ENCODE measurements at regions not wholly inside any gene's neighbourhood (a gene's known extent, or its start where the extent isn't known, plus 50 kb on each side); places are given as distances from the start of the nearest gene placed in this dataset.
"Not testable (repeated sequence)": the region's sequence is repeated elsewhere in the genome, so short reads cannot be mapped to it uniquely, and the experiment has no call there.

DNA sequence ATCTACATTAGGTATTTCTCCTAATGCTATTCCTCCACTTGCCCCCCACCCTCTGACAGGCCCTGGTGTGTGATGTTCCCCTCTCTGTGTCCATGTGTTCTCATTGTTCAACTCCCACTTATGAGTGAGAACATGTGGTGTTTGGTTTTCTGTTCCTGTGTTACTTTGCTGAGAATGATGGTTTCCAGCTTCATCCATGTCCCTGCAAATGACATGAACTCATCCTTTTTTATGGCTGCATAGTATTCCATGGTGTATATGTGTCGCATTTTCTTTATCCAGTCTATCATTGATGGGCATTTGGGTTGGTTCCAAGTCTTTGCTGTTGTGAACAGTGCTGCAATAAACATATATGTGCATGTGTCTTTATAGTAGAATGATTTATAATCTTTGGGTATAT lies 50.6 kb upstream of the GRHL3 start:
- H3K27me3 ChIP-seq (ENCODE audit: control insufficient read depth in 2 of 2, insufficient read depth in 2 of 2, low read length in 2 of 2); CTCF ChIA-PET; H3K9me3 ChIP-seq (ENCODE audit: control insufficient read depth in 2 of 3, low read length in 3 of 3); intact Hi-C loops (cut with micrococcal nuclease); POLR2A ChIA-PET; H3K4me3 Mint-ChIP-seq; H3K4me1 Mint-ChIP-seq; ATAC-seq; H3K36me3 ChIP-seq (ENCODE audit: control insufficient read depth in 2 of 3, insufficient read depth in 3 of 3, low read length in 3 of 3); H3K27ac Mint-ChIP-seq; DNase-seq; H3K4me1 ChIP-seq (ENCODE audit: control insufficient read depth in 2 of 2, insufficient read depth in 2 of 2, low read length in 2 of 2); H3K4me3 ChIP-seq (ENCODE audit: low read length); H3K27ac ChIP-seq (ENCODE audit: low read depth, low read length): not testable (repeated sequence)
- Mint-ChIP-seq H3K9me3 (peaks cover 0 to 38% (median 16%) of the 10 kb centered on the region in 11 donors), H3K36me3 (peaks cover 0 to 11% (median 0%) of the 10 kb centered on the region in 5 donors), H3K27me3 (peaks cover 12 to 49% (median 30%) of the 10 kb centered on the region in 5 donors)

DNA sequence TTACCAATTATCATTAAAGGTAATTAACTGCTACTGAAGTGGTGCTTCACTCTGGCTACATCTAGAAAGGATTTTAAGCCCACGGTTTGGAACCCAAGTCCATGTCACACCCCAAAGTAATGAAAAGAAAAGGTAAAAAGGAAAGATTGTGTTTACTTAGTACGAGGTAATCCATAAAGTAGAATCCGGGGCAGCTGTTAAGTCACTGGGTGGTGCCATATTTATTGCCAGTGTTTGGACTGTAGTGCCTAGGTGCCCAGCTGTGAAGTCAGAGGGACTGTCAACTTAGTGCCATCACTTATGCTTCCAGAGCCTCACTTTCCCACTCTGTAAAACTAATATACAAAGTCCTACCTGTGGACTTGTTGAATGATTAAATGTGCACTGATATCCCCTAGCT lies 52.2 kb upstream of the GRHL3 start:
- CTCF ChIA-PET, result no interaction called here
- ATAC-seq, result no peak

DNA sequence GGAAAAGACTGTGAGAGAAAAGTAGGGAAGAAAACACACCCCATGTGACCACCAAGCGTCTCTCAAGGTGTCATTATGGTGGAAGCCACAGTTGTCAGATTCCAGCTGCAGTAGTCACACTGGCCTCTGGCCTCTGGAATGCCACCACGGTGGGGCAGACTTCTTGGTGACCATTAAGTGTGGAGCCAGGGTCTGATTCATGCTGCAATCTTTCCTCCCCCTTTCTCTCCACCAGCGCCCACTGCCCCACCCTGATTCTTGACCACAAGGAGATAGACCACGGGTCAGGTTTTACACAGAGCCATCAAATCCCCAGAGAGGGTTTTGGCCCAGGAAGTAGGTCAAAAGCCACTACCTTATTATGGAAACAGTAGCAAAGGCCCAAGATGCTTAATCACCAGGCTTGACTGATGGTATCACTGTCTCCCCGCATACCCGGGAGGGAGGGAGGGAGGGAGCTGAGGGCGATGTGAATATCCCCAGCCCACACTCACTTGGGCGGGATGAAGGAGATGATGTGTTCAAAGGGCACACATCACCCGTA lies 52.7 kb upstream of the GRHL3 start:
- ATAC-seq (no peak), DNase-seq (no peak)
- intact Hi-C loops (cut with micrococcal nuclease), result no loop called here
- ChIA-PET POLR2A (no interaction called here), CTCF (no interaction called here)
- Histone ChIP-seq H3K9me3 (ENCODE audit: control insufficient read depth in 2 of 3, low read length in 3 of 3) (no peaks in the 10 kb centered on the region), H3K36me3 (ENCODE audit: control insufficient read depth in 2 of 3, insufficient read depth in 3 of 3, low read length in 3 of 3) (no peaks in the 10 kb centered on the region), H3K27me3 (ENCODE audit: control insufficient read depth in 2 of 2, insufficient read depth in 2 of 2, low read length in 2 of 2) (no peaks in the 10 kb centered on the region), H3K4me3 (ENCODE audit: low read length) (no peak overlapping the region), H3K27ac (ENCODE audit: low read depth, low read length) (no peak overlapping the region), H3K4me1 (ENCODE audit: control insufficient read depth in 2 of 2, insufficient read depth in 2 of 2, low read length in 2 of 2) (no peaks in the 10 kb centered on the region)
- peaks cover 0 to 27% (median 7%) of the 10 kb centered on the region in 11 donors for H3K9me3 Mint-ChIP-seq
- peaks cover 6 to 34% (median 10%) of the 10 kb centered on the region in 5 donors for H3K27me3 Mint-ChIP-seq
- no peak overlapping the region for H3K4me3 Mint-ChIP-seq
- no peak overlapping the region for H3K27ac Mint-ChIP-seq
- peaks cover 0 to 11% (median 4%) of the 10 kb centered on the region in 5 donors for H3K36me3 Mint-ChIP-seq
- H3K4me1 Mint-ChIP-seq, result peaks cover 0 to 6% (median 0%) of the 10 kb centered on the region in 7 donors

More for the DNA sequence above, 52.2 kb upstream of the GRHL3 start:
- Mint-ChIP-seq H3K9me3 (peaks cover 2 to 31% (median 9%) of the 10 kb centered on the region in 11 donors), H3K4me3 (no peak overlapping the region), H3K27me3 (peaks cover 6 to 39% (median 15%) of the 10 kb centered on the region in 5 donors), H3K27ac (no peak overlapping the region), H3K36me3 (peaks cover 0 to 11% (median 4%) of the 10 kb centered on the region in 5 donors), H3K4me1 (peaks cover 0 to 6% (median 0%) of the 10 kb centered on the region in 7 donors)
- intact Hi-C loops (cut with micrococcal nuclease), result no loop called here
- POLR2A ChIA-PET, result no interaction called here
- no peaks in the 10 kb centered on the region for H3K36me3 ChIP-seq (ENCODE audit: control insufficient read depth in 2 of 3, insufficient read depth in 3 of 3, low read length in 3 of 3)
- H3K9me3 ChIP-seq (ENCODE audit: control insufficient read depth in 2 of 3, low read length in 3 of 3), result no peaks in the 10 kb centered on the region
- H3K4me3 ChIP-seq (ENCODE audit: low read length), result no peak overlapping the region
- no peak overlapping the region for H3K27ac ChIP-seq (ENCODE audit: low read depth, low read length)
- no peaks in the 10 kb centered on the region for H3K4me1 ChIP-seq (ENCODE audit: control insufficient read depth in 2 of 2, insufficient read depth in 2 of 2, low read length in 2 of 2)
- no peak for DNase-seq
- no peaks in the 10 kb centered on the region for H3K27me3 ChIP-seq (ENCODE audit: control insufficient read depth in 2 of 2, insufficient read depth in 2 of 2, low read length in 2 of 2)

DNA sequence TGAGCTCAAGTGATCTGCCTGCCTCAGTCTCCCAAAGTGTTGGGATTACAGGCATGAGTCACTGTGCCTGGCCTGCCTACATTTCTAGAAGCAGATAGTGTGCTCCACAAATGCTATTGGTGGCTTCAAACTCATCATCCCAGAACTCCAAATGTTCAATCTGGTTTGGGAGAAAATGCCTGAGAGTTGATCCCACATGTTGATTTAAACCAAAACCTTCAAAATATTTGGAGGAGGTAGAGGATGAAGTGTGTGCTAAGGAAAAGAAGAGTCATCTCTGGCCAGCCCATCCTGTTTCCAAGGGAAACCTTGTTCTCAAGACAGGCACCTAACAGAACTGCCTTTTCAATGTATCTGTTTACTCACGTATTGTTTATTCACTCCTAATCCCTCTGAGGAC lies 55.4 kb upstream of the GRHL3 start:
- DNase-seq, result no peak
- ChIA-PET POLR2A (no interaction called here), CTCF (no interaction called here)
- peaks cover 0 to 24% (median 0%) of the 10 kb centered on the region in 5 donors for H3K27me3 Mint-ChIP-seq
- H3K4me3 ChIP-seq (ENCODE audit: low read length), result no peak overlapping the region
- no peaks in the 10 kb centered on the region for H3K27me3 ChIP-seq (ENCODE audit: control insufficient read depth in 2 of 2, insufficient read depth in 2 of 2, low read length in 2 of 2)
- peaks cover 0 to 7% (median 4%) of the 10 kb centered on the region in 5 donors for H3K36me3 Mint-ChIP-seq
- intact Hi-C loops (cut with micrococcal nuclease), result no loop called here
- no peaks in the 10 kb centered on the region for H3K4me1 ChIP-seq (ENCODE audit: control insufficient read depth in 2 of 2, insufficient read depth in 2 of 2, low read length in 2 of 2)
- H3K4me3 Mint-ChIP-seq, result no peak overlapping the region
- H3K9me3 ChIP-seq (ENCODE audit: control insufficient read depth in 2 of 3, low read length in 3 of 3), result no peaks in the 10 kb centered on the region
- peaks cover 0 to 14% (median 3%) of the 10 kb centered on the region in 11 donors for H3K9me3 Mint-ChIP-seq
- no peaks in the 10 kb centered on the region for H3K36me3 ChIP-seq (ENCODE audit: control insufficient read depth in 2 of 3, insufficient read depth in 3 of 3, low read length in 3 of 3)
- no peak for ATAC-seq
- no peak overlapping the region for H3K27ac ChIP-seq (ENCODE audit: low read depth, low read length)
- no peak overlapping the region for H3K27ac Mint-ChIP-seq
- peaks cover 0 to 8% (median 0%) of the 10 kb centered on the region in 7 donors for H3K4me1 Mint-ChIP-seq

DNA sequence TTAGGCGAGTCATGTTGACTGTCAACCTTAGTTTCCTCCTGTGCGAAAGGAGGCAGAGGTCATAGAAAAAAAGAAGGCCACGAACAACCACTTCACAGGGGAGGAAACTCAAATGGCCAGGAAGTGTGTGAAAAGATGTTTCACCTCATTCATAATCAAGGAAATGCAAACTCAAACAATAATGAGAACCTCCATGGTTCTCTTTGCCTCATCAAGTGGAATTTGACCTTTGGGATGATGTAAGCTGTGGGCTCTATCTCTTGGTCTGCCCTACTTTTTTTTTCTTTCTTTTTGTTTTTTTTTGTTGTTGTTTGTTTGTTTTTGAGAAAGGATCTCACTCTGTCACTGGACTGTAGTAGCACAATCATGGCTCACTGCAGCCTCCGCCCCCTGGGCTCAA lies 55.9 kb upstream of the GRHL3 start:
- H3K4me3 Mint-ChIP-seq, result no peak overlapping the region
- ATAC-seq, result no peak

DNA sequence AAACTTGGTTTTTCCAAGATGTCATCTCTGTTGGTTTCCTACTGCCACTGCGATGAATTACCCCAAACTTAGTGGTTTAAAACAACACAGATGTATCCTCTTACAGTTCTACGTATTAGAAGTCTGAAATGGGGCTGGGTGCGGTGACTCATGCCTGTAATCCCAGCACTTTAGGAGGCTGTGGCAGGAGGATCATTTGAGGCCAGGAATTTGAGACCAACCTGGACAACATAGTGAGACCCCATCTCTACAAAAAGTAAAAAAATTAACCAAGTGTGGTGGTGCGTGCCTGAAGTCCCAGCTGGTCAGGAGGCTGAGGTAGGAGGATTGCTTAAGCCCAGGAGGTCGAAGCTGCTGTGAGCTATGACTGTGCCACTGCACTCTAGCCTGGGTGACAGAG lies 57.2 kb upstream of the GRHL3 start:
- no peaks in the 10 kb centered on the region for H3K4me1 ChIP-seq (ENCODE audit: control insufficient read depth in 2 of 2, insufficient read depth in 2 of 2, low read length in 2 of 2)
- Mint-ChIP-seq H3K36me3 (peaks cover 0 to 7% (median 4%) of the 10 kb centered on the region in 5 donors), H3K27me3 (peaks cover 0 to 31% (median 0%) of the 10 kb centered on the region in 5 donors), H3K27ac (no peak overlapping the region), H3K9me3 (peaks cover 0 to 14% (median 2%) of the 10 kb centered on the region in 11 donors), H3K4me1 (peaks cover 0 to 8% (median 0%) of the 10 kb centered on the region in 7 donors), H3K4me3 (no peak overlapping the region)
- no peak for DNase-seq
- ATAC-seq, result no peak
- intact Hi-C loops (cut with micrococcal nuclease), result no loop called here
- ChIA-PET POLR2A (no interaction called here), CTCF (no interaction called here)
- no peak overlapping the region for H3K27ac ChIP-seq (ENCODE audit: low read depth, low read length)
- no peaks in the 10 kb centered on the region for H3K27me3 ChIP-seq (ENCODE audit: control insufficient read depth in 2 of 2, insufficient read depth in 2 of 2, low read length in 2 of 2)
- H3K4me3 ChIP-seq (ENCODE audit: low read length), result no peak overlapping the region
- H3K36me3 ChIP-seq (ENCODE audit: control insufficient read depth in 2 of 3, insufficient read depth in 3 of 3, low read length in 3 of 3), result no peaks in the 10 kb centered on the region
- no peaks in the 10 kb centered on the region for H3K9me3 ChIP-seq (ENCODE audit: control insufficient read depth in 2 of 3, low read length in 3 of 3)

More for the DNA sequence above, 55.9 kb upstream of the GRHL3 start:
- Mint-ChIP-seq H3K27me3 (peaks cover 0 to 20% (median 0%) of the 10 kb centered on the region in 5 donors), H3K36me3 (peaks cover 0 to 7% (median 4%) of the 10 kb centered on the region in 5 donors), H3K4me1 (peaks cover 0 to 8% (median 0%) of the 10 kb centered on the region in 7 donors), H3K9me3 (peaks cover 0 to 14% (median 2%) of the 10 kb centered on the region in 11 donors), H3K27ac (no peak overlapping the region)
- intact Hi-C loops (cut with micrococcal nuclease), result no loop called here
- ChIA-PET POLR2A (no interaction called here), CTCF (no interaction called here)
- no peaks in the 10 kb centered on the region for H3K9me3 ChIP-seq (ENCODE audit: control insufficient read depth in 2 of 3, low read length in 3 of 3)
- H3K36me3 ChIP-seq (ENCODE audit: control insufficient read depth in 2 of 3, insufficient read depth in 3 of 3, low read length in 3 of 3), result no peaks in the 10 kb centered on the region
- no peak overlapping the region for H3K27ac ChIP-seq (ENCODE audit: low read depth, low read length)
- H3K4me3 ChIP-seq (ENCODE audit: low read length), result no peak overlapping the region
- H3K4me1 ChIP-seq (ENCODE audit: control insufficient read depth in 2 of 2, insufficient read depth in 2 of 2, low read length in 2 of 2), result no peaks in the 10 kb centered on the region
- no peaks in the 10 kb centered on the region for H3K27me3 ChIP-seq (ENCODE audit: control insufficient read depth in 2 of 2, insufficient read depth in 2 of 2, low read length in 2 of 2)
- DNase-seq, result no peak

DNA sequence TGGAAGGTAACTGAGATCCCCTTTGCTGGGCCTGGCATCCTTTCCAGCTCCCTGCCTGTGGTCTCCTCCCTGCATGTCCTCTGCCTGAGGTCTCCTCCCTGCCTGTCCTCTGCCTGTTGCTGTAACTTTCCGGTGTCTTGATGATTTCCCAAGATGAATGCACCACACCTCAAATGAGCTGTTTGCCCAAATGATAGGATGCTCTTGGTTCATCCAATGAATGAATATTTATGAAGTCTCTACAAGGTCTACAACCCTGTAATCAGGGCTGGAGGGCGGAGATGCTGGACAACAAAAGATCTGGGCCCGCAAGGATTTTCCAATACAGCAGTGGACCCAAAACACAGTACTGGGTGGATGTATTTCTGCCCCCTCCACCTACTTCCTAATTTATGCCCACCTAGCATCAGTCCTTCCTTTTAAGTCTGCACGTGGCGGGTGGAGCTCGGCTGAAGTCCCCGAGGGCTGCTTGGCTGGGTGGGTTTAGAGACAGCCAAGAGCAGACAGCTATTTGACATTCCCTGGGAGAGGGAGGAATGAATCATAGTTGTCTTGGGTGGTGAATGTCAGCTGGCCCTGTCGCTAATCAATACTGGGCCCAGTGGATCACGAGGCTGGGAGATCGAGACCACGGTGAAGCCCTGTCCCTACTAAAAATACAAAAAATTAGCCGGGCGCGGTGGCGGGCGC lies 60.3 kb upstream of the GRHL3 start:
- H3K9me3 ChIP-seq (ENCODE audit: control insufficient read depth in 2 of 3, low read length in 3 of 3), result no peaks in the 10 kb centered on the region
- no peaks in the 10 kb centered on the region for H3K36me3 ChIP-seq (ENCODE audit: control insufficient read depth in 2 of 3, insufficient read depth in 3 of 3, low read length in 3 of 3)
- Mint-ChIP-seq H3K9me3 (peaks cover 0 to 10% (median 2%) of the 10 kb centered on the region in 11 donors), H3K36me3 (peaks cover 0 to 7% (median 3%) of the 10 kb centered on the region in 5 donors), H3K4me1 (peaks cover 0 to 14% (median 0%) of the 10 kb centered on the region in 7 donors), H3K4me3 (no peak overlapping the region), H3K27ac (no peak overlapping the region), H3K27me3 (peaks cover 0 to 35% (median 0%) of the 10 kb centered on the region in 5 donors)
- ATAC-seq (no peak), DNase-seq (no peak)
- no peak overlapping the region for H3K4me3 ChIP-seq (ENCODE audit: low read length)
- no peak overlapping the region for H3K27ac ChIP-seq (ENCODE audit: low read depth, low read length)
- no peaks in the 10 kb centered on the region for H3K27me3 ChIP-seq (ENCODE audit: control insufficient read depth in 2 of 2, insufficient read depth in 2 of 2, low read length in 2 of 2)
- ChIA-PET CTCF (interaction anchor here (1.2 kb wide), 1 partner anchor 133 kb away, joined by 3 read pairs; no protein-coding TSS in a partner anchor), POLR2A (no interaction called here)
- intact Hi-C loops (cut with micrococcal nuclease), result no loop called here
- H3K4me1 ChIP-seq (ENCODE audit: control insufficient read depth in 2 of 2, insufficient read depth in 2 of 2, low read length in 2 of 2), result no peaks in the 10 kb centered on the region

Data from naive thymus-derived CD4-positive, alpha-beta T cell (primary cell).